NOMO-1 treated with dmso at 0.1 percent for 144 hours (cell line): ENCODE measurements at regions not wholly inside any gene's neighbourhood (a gene's known extent, or its start where the extent isn't known, plus 50 kb on each side); places are given as distances from the start of the nearest gene placed in this dataset.

Source experiments
- DNase-seq: peaks from one replicate; lab custom pipeline; 2025; ENCODE audit not compliant: unreplicated experiment; lab: John Stamatoyannopoulos, UW

GRCh38 chr3:41126961-41127360 lies 72.3 kb upstream of the CTNNB1 start:
- no peak for DNase-seq

GRCh38 chr3:41127414-41127813 lies 71.9 kb upstream of the CTNNB1 start:
- DNase-seq = no peak

- no peak for DNase-seq
Measured at GRCh38 chr3:41129731-41130130, 69.6 kb upstream of the CTNNB1 start.

- DNase-seq = no peak
Measured at GRCh38 chr3:41131224-41131623, 68.1 kb upstream of the CTNNB1 start.

GRCh38 chr3:41137686-41138111 lies 61.6 kb upstream of the CTNNB1 start:
- DNase-seq = no peak

- no peak for DNase-seq
Measured at GRCh38 chr3:41138146-41138545, 61.2 kb upstream of the CTNNB1 start.

GRCh38 chr3:41138601-41139000 lies 60.7 kb upstream of the CTNNB1 start:
- DNase-seq = no peak

GRCh38 chr3:41140242-41140641 lies 59.1 kb upstream of the CTNNB1 start:
- no peak for DNase-seq

- no peak for DNase-seq
Measured at GRCh38 chr3:41141433-41142167, 57.7 kb upstream of the CTNNB1 start.

GRCh38 chr3:41143421-41144031 lies 55.8 kb upstream of the CTNNB1 start:
- DNase-seq = no peak

- DNase-seq = no peak
Measured at GRCh38 chr3:41144631-41145030, 54.7 kb upstream of the CTNNB1 start.

- no peak for DNase-seq
Measured at GRCh38 chr3:41148478-41148877, 50.8 kb upstream of the CTNNB1 start.

GRCh38 chr3:41148901-41149300 lies 50.4 kb upstream of the CTNNB1 start:
- no peak for DNase-seq
